HL-60 (cell line): ENCODE measurements at regions not wholly inside any gene's neighbourhood (a gene's known extent, or its start where the extent isn't known, plus 50 kb on each side); places are given as distances from the start of the nearest gene placed in this dataset.

Experiments
- CTCF ChIP-seq: IDR thresholded peaks from one replicate; pipeline ENCODE4 v1.5.1; 2011; ENCODE audit warnings: low read length, control low read depth, inconsistent platforms; ENCODE audit not compliant: insufficient read depth
- GABPA ChIP-seq: IDR thresholded peaks from 2 replicates; pipeline ENCODE4 v1.6.1; 2012; ENCODE audit warnings: low read depth
- POLR2AphosphoS5 ChIP-seq: IDR thresholded peaks from 2 replicates; pipeline ENCODE4 v1.6.1; 2012; ENCODE audit warnings: low read depth
- REST ChIP-seq: IDR thresholded peaks from 2 replicates; pipeline ENCODE4 v1.6.1; 2012; ENCODE audit warnings: low read depth; ENCODE audit not compliant: insufficient replicate concordance
- SPI1 ChIP-seq: IDR thresholded peaks from 2 replicates; pipeline ENCODE4 v1.6.1; 2012; ENCODE audit warnings: low read depth, mild to moderate bottlenecking, borderline replicate concordance

- no peak for TF ChIP-seq CTCF
- TF ChIP-seq REST, result no peak
- TF ChIP-seq GABPA, result no peak
- no peak for TF ChIP-seq POLR2AphosphoS5
- TF ChIP-seq SPI1, result no peak
Observed at GRCh38 chr17:79503126-79503839, 107.6 kb downstream of the RBFOX3 start.
